H1 (cell line): ENCODE measurements at regions not wholly inside any gene's neighbourhood (a gene's known extent, or its start where the extent isn't known, plus 50 kb on each side); places are given as distances from the start of the nearest gene placed in this dataset.
"Not testable (repeated sequence)": the region's sequence is repeated elsewhere in the genome, so short reads cannot be mapped to it uniquely, and the experiment has no call there.

Experiments
- CEBPB ChIP-seq: IDR thresholded peaks from 2 replicates; pipeline ENCODE4 v1.6.1; 2012; ENCODE audit warnings: low read depth, low read length
- CHD1 ChIP-seq: IDR thresholded peaks from 2 replicates; pipeline ENCODE4 v1.6.1; 2012; ENCODE audit warnings: low read depth, low read length, improper control_type of control experiment
- CTCF ChIP-seq, 3 experiments: IDR thresholded peaks; 1 replicate in 2 of 3; 2 replicates in 1 of 3; pipeline versions ENCODE4 v1.5.1 to v1.6.1; 2011; ENCODE audit warnings: low read length in 3 of 3, mild to moderate bottlenecking in 3 of 3, inconsistent platforms in 2 of 3, low read depth in 1 of 3, moderate library complexity in 1 of 3; ENCODE audit not compliant: insufficient read depth in 1 of 3; ENCODE audit errors: control extremely low read depth in 1 of 3
- EZH2 ChIP-seq: fragments of 200-600 bp; sonication (generic); IDR thresholded peaks from 2 replicates; pipeline ENCODE4 v1.7.1; 2012; ENCODE audit warnings: low read depth, mild to moderate bottlenecking, moderate library complexity, low read length, inconsistent platforms; ENCODE audit not compliant: severe bottlenecking
- FOSL1 ChIP-seq: IDR thresholded peaks from 2 replicates; pipeline ENCODE4 v1.6.1; 2011; ENCODE audit warnings: mild to moderate bottlenecking, low read depth, low read length, moderate library complexity; ENCODE audit not compliant: insufficient read depth
- POLR2A ChIP-seq, 2 experiments: IDR thresholded peaks; 1 replicate in 1 of 2; 2 replicates in 1 of 2; pipeline ENCODE4 v1.6.1; 2011; ENCODE audit warnings: low read depth in 2 of 2, low read length in 2 of 2, mild to moderate bottlenecking in 2 of 2; ENCODE audit errors: control extremely low read depth in 1 of 2
- RFX5 ChIP-seq: IDR thresholded peaks from 2 replicates; pipeline ENCODE4 v1.6.1; 2011; ENCODE audit warnings: low read depth, low read length, improper control_type of control experiment, borderline replicate concordance

GRCh38 chr2:87678742-87679173 is 69.1 kb upstream of the PLGLB2 start:
- not testable (repeated sequence) for TF ChIP-seq CTCF (IDR thresholded peaks at IDR 0.05; ENCODE audit: control extremely low read depth in 1 of 3, insufficient read depth in 1 of 3, low read depth in 1 of 3, low read length in 3 of 3); RFX5; FOSL1; CEBPB; POLR2A (IDR thresholded peaks at IDR 0.05; ENCODE audit: control extremely low read depth in 1 of 2, low read depth in 2 of 2, low read length in 2 of 2); CHD1; EZH2
